ENCODE measurements at regions not wholly inside any gene's neighbourhood (a gene's known extent, or its start where the extent isn't known, plus 50 kb on each side); places are given as distances from the start of the nearest gene placed in this dataset.

DNA sequence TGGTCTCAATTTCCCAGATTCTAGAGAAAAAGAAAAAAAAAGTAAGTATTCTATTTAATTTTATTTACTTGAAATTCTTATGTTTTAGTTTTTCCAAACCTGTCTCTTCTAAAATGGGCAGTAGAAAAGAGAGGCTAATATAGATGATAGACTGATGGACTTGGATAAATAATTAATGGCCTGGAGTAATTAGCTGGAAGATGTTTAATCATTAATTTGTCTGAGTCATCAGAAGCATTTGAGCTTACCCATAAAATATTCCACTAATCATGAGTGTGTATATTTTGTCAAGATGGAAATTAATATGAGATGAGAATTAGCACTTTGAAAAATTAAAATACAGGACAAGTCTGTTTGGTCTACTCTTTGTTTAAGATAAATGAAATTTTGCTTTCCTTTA is 212.1 kb upstream of the MIR17HG start:
- DNase-seq, result no peak

DNA sequence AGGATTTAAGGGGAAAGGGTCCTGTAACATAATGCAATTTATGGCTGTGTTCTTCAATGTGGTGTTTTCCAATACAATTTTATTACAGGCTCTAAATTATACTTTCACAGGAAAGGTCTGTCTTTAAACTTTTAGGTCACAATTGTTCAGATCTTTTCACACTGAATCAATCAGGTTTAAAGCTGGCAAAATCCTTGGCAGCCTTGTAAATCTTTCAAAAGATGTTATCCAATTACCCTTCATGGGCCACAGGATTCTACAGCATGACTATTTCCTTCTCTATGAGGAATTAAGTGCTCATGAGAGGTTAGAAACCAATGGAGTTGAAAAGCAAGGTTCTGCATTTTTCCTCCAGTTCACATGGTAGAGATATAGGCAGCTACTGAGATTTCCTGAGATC is 211.5 kb upstream of the MIR17HG start:
- no peak for DNase-seq

- no peak for DNase-seq
Observed at GRCh38 chr13:91136806-91137205, 210.7 kb upstream of the MIR17HG start.

GRCh38 chr13:91139232-91139631 is 208.3 kb upstream of the MIR17HG start:
- no peak for DNase-seq

DNA sequence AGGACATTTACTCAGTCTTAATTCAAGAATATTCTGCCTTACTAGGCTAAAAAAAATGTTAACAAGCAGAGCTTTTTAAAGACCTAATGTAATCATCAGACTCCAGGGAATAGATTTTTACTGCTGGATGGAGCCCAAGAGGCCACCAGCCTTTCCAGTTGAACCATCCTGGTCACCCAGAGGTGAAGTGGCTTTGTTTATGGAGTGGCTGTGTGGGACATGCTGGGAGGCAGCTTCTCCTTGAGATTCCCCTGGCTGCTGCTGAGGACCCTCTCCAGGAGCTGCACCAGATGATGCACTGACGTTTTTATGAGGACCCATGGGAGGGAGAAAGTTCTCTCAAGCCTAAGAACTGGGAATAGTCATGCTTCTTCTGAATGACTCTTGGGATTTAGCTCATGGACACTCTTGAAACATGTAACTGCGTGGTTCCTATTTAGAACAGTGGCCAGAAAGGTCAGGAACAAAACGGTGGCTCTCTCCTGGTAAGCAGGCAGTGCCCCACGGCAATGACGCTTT is 205.9 kb upstream of the MIR17HG start:
- DNase-seq, result no peak

DNA sequence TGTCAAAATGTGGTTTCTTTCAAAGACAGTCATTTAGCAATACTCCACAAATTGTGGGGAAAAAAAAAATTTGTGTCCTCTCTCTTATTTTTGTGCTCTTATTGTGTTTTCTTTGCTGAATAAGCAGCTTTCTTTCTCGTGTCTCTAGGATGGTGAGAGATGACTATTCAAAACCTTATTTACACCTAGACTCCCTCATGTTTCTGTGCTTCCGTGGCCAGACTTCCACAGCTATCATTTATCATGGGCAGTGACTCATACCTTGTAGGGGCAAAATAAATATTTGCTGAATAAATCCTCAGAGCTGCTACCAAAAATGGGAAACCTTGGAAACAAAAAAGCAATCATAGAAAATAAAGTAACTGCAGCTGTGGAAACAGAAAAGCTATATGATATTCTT is 204.9 kb upstream of the MIR17HG start:
- no peak for DNase-seq

DNA sequence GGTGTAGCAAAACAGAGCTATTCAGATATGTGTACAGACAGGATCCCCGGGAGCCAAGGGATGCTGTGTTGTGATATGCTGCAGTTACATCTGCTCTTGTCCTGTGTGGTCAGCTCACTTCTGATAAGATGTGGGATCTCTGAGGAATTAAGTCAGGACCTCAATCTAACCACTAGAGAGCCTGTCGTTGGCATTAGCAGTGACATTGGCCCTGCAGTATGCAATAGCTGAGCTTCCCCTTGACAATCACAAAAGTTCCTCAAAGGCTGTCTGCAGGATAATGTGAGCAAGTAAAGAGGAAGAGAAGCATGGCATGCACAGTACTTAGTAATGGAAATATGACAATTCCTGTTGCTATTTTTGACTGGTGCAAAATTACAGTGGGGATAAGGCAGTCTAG is 203.4 kb upstream of the MIR17HG start:
- no peak for DNase-seq

- DNase-seq, result no peak
Observed at GRCh38 chr13:91144486-91144885, 203.0 kb upstream of the MIR17HG start.

DNA sequence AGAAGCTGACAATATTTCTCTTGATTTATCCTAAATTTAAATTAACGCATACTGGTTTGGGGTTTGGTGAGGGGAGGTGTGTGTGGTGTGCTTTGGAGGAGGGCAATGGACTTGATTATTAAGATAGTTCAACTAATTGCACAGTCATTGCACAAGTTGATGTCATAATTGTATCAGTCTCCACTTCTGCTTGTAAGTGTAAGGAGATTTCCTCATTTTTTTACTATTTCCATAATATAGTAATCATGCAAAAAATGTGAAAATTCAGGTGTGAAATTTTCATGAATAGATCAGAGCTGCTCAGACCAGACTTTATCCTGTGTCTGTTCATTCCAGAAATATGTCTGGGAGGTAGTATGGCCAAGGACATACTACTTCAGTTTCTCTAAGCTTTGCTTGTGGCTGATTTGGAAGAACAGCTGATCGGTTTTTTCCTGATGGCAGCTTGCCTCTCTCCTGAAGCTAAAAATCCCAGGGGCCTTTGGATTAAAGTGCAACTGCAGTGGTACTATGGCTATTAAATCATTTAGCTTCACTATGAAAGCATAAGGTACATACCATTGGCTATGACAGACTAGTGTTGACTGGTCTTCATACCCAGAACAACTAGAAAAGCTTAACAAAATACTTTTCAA is 201.8 kb upstream of the MIR17HG start:
- no peak for DNase-seq

- no peak for DNase-seq
Observed at GRCh38 chr13:91146601-91147000, 200.9 kb upstream of the MIR17HG start.

DNA sequence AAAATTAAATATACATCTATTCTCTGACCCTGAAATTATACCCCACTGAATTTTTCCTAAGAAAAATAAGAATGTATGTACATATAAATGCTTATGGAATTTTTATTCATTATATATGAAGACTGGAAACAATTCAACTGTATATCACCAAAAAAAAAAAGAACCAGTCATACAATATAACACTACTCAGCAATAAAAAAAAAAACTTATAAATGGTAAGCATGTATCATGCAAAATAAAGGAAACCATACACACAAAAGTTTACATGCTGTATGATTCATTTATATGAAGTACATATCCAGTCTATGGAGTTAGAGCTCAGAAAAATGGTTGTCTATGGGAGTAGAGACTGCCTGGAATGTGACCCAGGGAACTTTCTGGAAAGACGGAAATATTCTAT is 199.4 kb upstream of the MIR17HG start:
- no peak for DNase-seq

DNA sequence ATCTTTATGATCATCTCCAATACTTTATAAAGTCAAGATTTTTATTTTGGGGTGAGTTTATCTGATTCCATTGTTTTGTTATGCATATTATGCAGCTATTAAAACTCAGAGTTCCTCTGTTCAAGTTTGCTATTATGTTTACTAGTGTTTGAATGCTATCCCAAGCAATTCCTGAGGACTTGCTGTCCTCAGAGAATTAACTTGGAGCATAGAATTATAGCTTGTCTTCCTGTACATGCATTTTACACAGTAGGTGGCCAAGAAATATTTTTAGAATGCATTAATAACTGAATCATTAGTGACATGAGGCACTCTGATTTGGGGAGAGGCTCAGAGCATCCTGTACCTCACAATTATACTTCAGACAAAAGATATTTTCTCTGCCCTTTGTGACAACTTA is 195.6 kb upstream of the MIR17HG start:
- no peak for DNase-seq

DNA sequence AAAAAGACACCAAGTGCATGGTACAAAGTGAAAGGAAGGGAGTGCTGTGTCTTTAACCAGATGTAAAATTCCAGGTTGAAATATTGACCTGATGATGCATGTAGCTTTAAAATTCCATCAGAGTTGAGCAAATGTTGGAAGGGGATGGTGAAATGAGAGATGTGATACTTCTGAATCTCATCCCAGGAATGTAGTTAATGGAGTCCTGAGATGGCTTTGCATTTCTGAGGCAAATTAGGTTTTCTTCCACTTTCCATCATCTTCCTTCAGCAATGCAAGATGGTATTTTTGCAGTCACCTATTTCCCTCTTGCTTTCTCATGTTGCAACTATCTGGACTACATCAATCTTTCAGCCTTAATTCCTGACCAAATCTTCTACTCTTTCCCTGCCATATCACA is 194.1 kb upstream of the MIR17HG start:
- DNase-seq, result no peak

DNA sequence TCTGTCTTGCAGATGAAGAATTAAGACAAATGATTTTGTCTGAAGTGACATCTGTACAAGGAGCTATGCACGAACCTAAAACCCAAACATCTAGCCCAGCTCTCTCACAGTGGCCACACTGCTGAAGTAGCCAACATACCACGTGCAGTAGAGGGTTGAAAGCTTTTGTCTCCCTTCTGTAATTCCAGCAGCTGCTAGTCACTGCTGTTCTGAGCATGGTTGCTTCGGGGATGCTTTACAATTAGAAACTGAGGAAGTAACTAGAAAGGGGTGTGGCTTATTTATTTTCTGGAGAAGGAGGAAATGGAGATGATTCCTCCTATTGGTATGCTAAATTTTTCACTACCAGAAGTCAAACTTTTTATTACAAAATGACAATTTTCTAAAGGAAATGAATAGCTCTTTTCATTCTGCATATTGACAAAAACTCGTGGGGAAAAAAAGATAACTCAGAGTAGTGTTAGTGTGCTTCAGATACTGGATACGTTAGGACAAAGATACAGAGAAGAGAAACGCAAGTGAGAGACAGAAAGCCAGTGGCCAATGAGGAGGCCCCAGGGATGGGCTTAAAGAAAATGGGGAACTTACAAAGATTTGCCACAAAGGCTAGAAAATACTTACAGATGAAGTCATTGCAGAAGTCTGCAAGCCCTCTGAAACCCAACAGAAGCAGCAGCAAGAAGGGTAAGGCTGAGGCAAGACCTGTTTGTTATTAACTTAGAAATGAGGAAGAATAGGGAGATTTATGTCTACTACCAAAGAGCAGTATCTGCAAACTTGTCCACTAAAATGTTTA is 192.7 kb upstream of the MIR17HG start:
- no peak for DNase-seq

DNA sequence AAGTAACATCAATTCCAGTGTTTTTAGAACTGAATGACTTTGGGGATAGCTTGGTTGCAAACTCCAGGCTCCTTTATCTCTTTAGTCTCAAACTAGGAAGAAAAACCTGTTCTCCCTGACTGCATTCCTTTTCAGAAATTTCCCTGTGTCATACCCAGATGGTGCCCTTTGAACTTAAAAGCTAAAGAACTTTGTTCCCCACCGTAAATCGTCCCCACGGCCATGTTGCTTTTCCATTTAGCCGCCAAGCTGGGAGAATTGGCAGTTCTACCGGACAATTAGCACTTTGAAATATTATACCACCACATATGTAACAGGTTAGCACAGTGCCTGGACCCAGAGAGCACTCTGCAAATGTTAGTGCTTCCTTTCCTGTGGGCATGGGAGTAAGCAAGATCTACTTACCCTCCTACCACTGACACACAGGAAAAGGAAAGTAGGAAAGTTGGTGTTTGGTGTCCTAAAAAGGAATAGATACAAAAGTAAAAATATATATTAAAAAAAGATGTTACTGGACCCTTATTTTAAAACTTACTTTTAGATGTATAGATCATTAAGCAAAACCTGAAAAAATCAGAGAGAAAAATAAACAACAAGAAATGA is 191.9 kb upstream of the MIR17HG start:
- DNase-seq, result no peak

DNA sequence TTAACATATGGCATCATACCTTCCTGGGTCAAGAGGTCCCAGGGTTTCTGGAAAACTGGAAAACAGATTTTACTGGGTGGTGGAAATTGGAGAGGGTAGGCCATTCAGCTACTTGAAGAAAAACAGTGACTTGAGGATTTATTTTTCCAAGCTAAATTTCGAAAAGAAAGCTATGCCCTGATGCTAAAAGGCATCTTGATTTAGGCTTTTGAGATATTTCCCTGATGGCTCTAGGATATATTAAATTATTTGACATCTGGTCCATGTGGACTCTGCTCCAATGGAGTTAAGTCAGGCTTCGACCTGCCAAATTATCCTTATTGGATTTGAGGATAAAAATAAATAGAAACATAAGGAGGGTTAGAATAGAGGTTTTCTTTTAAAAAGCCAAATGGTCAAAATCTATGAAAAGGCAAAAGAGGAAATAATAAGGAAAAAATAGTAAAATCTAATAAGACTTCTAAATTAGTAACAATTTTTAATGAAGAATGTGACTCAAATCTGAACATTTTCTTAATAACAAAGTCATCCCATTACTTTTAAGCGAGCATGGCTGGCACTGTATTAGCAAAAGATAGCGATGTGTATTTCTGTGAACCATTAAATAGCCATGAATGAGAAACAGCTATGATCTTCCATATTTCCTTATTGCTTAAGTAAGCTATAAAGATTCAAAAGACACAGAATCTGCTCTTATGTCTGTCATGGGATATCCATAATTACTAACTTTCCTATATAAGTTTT is 190.0 kb upstream of the MIR17HG start:
- DNase-seq, result no peak

DNA sequence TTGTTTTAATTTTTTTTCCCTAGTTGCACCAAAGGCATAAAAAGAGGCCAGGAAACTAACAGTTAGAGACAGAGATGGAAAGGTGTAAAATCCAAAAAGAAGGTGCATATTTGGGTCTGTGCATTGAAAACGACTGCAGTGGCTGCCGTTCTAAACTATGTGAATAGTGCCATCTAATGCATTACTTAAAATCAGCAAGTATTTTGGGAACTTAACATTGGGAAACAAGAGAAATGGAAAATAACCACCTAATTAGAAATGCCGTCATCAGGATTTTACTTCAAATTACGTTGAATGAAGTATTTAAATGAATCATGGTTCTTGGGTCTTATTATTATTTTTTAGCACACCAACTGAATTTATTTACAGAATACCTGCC is 189.5 kb upstream of the MIR17HG start:
- DNase-seq, result no peak

DNA sequence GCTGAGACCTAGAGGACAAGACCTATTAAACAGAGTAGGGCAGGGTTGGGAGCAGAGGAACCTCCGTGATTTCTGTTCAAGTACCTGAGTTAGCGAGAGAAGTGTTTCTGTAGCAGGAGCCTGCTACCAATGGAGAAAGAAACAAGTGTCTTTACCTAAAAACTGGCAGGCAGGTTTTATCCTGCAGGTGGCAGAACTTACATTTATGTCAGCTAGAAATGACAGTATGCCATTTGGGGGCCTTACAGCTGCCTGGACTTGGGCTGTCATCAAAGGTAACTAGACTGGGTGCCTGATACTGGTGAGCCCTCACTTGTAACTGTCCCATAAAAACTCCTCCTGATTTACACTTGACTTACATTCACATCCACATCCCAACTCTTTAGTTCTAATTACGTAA is 185.3 kb upstream of the MIR17HG start:
- DNase-seq, result no peak

GRCh38 chr13:91162589-91162988 is 184.9 kb upstream of the MIR17HG start:
- DNase-seq, result no peak

DNA sequence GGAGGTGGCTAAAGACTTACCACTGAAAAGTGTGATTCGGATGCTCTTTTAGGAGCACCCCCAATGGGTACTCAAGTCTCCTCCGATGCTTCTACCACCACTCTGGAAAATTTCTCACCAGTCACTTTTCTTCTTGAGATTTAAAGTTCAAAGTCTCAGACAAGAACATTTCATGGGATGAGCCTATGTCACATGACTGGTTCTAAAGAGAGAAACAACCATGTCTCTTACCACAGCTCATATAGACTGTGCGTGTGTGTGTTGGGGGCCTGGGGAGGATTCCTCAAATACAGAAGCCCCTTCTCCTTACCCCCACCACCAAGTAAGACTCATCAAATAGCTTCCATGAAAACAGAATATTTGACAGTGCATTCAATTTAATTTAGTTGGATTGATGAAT is 181.7 kb upstream of the MIR17HG start:
- DNase-seq, result no peak

DNA sequence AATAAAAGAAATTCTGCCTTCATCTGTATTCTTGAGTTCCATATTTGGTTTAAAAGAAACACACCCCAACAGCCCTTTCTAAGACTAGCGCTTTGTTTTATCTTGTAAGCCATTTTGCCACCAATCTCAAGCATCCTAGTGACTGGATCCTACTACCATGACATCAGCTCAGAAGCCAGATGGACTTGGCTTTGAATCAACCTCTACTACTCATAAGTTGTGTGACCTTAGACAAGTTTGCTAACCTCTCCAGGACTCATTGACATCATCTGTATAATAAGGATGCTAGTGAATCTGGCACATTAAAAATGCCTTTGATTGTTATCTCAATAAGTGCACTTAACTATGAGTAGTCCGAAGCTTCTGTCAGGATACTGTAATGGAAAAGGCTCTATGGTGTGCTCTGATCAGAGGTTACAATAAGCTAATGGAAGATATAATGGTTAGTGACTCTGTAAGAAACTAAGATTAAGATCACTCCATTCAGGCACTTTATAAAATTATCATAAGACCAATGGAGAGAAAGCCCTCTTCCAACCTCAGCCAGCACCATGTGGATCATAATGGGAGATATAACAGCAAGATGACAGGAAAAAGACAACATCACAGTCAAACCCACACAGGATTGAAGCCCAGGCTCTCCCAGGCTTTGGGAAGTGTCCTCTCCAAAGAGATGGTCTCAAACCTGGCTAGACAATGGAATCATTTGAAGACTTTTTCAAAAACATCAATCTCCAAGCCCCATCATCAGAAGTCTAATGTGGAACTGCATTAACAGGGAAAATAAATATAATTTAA is 180.6 kb upstream of the MIR17HG start:
- DNase-seq, result no peak

DNA sequence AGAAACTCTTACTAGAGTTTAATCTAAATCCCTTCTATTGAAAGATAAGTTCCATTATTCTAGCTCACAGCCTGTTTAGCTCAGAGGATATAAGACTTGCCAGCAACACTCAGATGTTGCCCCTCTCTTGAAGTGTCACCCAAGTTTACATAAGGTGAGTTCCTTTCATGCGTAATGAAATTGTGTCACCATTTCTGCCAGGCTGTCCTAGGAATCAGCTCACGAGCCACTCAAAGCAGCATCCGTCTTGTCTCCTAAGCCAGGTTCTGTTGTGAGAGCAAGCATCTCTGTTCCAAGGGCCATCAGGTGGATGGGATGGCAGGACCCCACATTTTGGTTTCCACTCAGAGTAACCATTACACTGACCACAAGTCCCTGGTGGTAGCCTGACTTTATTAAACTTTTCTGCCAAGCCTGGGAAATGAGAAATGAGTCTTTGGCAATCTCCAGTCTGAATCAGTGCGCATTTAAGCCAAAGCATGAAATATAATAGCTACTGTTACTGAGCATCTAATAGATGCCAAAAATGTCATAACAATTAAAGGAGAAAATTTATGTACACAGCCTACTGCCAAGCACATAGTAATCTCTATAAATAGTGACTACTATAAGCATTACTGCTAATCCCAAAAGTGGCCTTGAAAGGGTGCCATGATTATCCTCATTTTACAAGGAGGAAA is 179.6 kb upstream of the MIR17HG start:
- no peak for DNase-seq

All from activated T-cell treated with anti-CD3 and anti-CD28 coated beads, Interleukin-2, amount 50 U/mL, for 48 hours (primary cell).